HG02571 (cell line): ENCODE measurements at regions not wholly inside any gene's neighbourhood (a gene's known extent, or its start where the extent isn't known, plus 50 kb on each side); places are given as distances from the start of the nearest gene placed in this dataset.

Experiments used
- ATAC-seq: cut with Tn5 transposase; IDR thresholded peaks from one replicate; pipeline ENCODE4 v1.9.1; 2021; ENCODE audit warnings: mild to moderate bottlenecking, moderate library complexity; ENCODE audit not compliant: unreplicated experiment

- no peak for ATAC-seq
These were observed 50.5 kb upstream of the ADGRG2 start for GRCh38 chrX:19172741-19173140.

GRCh38 chrX:19174401-19175025, 52.2 kb upstream of the ADGRG2 start:
- no peak for ATAC-seq

- no peak for ATAC-seq
These were observed 54.8 kb upstream of the ADGRG2 start for GRCh38 chrX:19176901-19177630.

GRCh38 chrX:19177721-19178120, 55.5 kb upstream of the ADGRG2 start:
- ATAC-seq, result no peak

- no peak for ATAC-seq
These were observed 56.1 kb upstream of the ADGRG2 start for GRCh38 chrX:19178402-19178801.

- no peak for ATAC-seq
These were observed 57.1 kb upstream of the ADGRG2 start for GRCh38 chrX:19179389-19179788.

GRCh38 chrX:19181345-19181744, 59.1 kb upstream of the ADGRG2 start:
- no peak for ATAC-seq

- no peak for ATAC-seq
These were observed 60.5 kb upstream of the ADGRG2 start for GRCh38 chrX:19182785-19183184.

- ATAC-seq, result no peak
These were observed 61.7 kb upstream of the ADGRG2 start for GRCh38 chrX:19183761-19184477.

- ATAC-seq, result no peak
These were observed 66.3 kb upstream of the ADGRG2 start for GRCh38 chrX:19188566-19188965.

- ATAC-seq, result no peak
These were observed 68.6 kb upstream of the ADGRG2 start for GRCh38 chrX:19190902-19191301.

- ATAC-seq, result no peak
These were observed 71.3 kb upstream of the ADGRG2 start for GRCh38 chrX:19193565-19193964.

GRCh38 chrX:19194285-19195242, 72.3 kb upstream of the ADGRG2 start:
- peak; percentile 28 for ATAC-seq

- peak; percentile 41 for ATAC-seq
These were observed 73.0 kb upstream of the ADGRG2 start for GRCh38 chrX:19195243-19195610.

- no peak for ATAC-seq
These were observed 76.2 kb upstream of the ADGRG2 start for GRCh38 chrX:19198473-19198872.

GRCh38 chrX:19202171-19202570, 79.9 kb upstream of the ADGRG2 start:
- no peak for ATAC-seq

- ATAC-seq, result no peak
These were observed 82.4 kb upstream of the ADGRG2 start for GRCh38 chrX:19204636-19205035.

- no peak for ATAC-seq
These were observed 89.8 kb upstream of the ADGRG2 start for GRCh38 chrX:19212037-19212436.

- no peak for ATAC-seq
These were observed 91.4 kb upstream of the ADGRG2 start for GRCh38 chrX:19213610-19214152.

- ATAC-seq, result no peak
These were observed 92.0 kb upstream of the ADGRG2 start for GRCh38 chrX:19214311-19214710.

GRCh38 chrX:19225909-19226308, 103.6 kb upstream of the ADGRG2 start:
- ATAC-seq, result no peak
